ENCODE measurements at regions not wholly inside any gene's neighbourhood (a gene's known extent, or its start where the extent isn't known, plus 50 kb on each side); places are given as distances from the start of the nearest gene placed in this dataset.
"Not testable (repeated sequence)": the region's sequence is repeated elsewhere in the genome, so short reads cannot be mapped to it uniquely, and the experiment has no call there.

- no peak for TF ChIP-seq REST (IDR thresholded peaks at IDR 0.05)
- no peak for TF ChIP-seq JUN (IDR thresholded peaks at IDR 0.05)
- no peak for TF ChIP-seq ZC3H11A (IDR thresholded peaks at IDR 0.05)
These were observed 118.8 kb upstream of the AFDN start (continued) for GRCh38 chr6:167707686-167708500.

- H3K9me3 ChIP-seq, result no peaks in the 10 kb centered on the region
- no peaks in the 10 kb centered on the region for H3K4me1 ChIP-seq
- no peak overlapping the region for H3K4me3 ChIP-seq
- ChIA-PET POLR2A (no interaction called here), CTCF (no interaction called here)
- H3K27ac ChIP-seq, result no peak overlapping the region
- no peak for ATAC-seq
- TF ChIP-seq ZFP36 (IDR thresholded peaks at IDR 0.05; ENCODE audit: borderline replicate concordance, partially characterized antibody), result no peak
- no peak for TF ChIP-seq JUNB (IDR thresholded peaks at IDR 0.05)
- TF ChIP-seq USF2 (IDR thresholded peaks at IDR 0.05), result no peak
- no peak for TF ChIP-seq CEBPB (IDR thresholded peaks at IDR 0.05)
- no peak for TF ChIP-seq POLR2AphosphoS2 (conservative IDR thresholded peaks at IDR 0.05; ENCODE audit: low read length)
- no peak for TF ChIP-seq NFE2L2 (conservative IDR thresholded peaks at IDR 0.05; ENCODE audit: low read length)
- no peak for TF ChIP-seq RFX5 (IDR thresholded peaks at IDR 0.05)
- TF ChIP-seq ZC3H11A (IDR thresholded peaks at IDR 0.05), result no peak
- TF ChIP-seq CHD2 (IDR thresholded peaks at IDR 0.05; ENCODE audit: low read length, partially characterized antibody), result no peak
- TF ChIP-seq RCOR1 (IDR thresholded peaks at IDR 0.05; ENCODE audit: low read depth, low read length), result no peak
- no peak for TF ChIP-seq HOXA7 (CRISPR knock-in tag; IDR thresholded peaks at IDR 0.05)
- no peak for TF ChIP-seq MAFK (IDR thresholded peaks at IDR 0.05; ENCODE audit: partially characterized antibody)
- TF ChIP-seq TP53 (CRISPR knock-in tag; IDR thresholded peaks at IDR 0.05), result no peak
- FAIRE-seq, result no peak
- no peak for DNase-seq (ENCODE audit: low read depth in 1 of 2, low spot score in 1 of 2)
- H3K4me2 ChIP-seq, result no peak overlapping the region
- 59% methylated on average over 14 of the region's 15 CpGs for WGBS (ENCODE audit: missing lambda C conversion rate)
These were observed 118.1 kb upstream of the AFDN start for GRCh38 chr6:167708501-167709094.

GRCh38 chr6:167709196-167709595 is 117.5 kb upstream of the AFDN start:
- H3K4me3 ChIP-seq, result no peak overlapping the region
- no peak for TF ChIP-seq NFE2L2 (conservative IDR thresholded peaks at IDR 0.05; ENCODE audit: low read length)
- TF ChIP-seq NR3C1 (IDR thresholded peaks at IDR 0.05), result no peak
- TF ChIP-seq ZC3H11A (IDR thresholded peaks at IDR 0.05), result no peak
- TF ChIP-seq, protein P1, sequence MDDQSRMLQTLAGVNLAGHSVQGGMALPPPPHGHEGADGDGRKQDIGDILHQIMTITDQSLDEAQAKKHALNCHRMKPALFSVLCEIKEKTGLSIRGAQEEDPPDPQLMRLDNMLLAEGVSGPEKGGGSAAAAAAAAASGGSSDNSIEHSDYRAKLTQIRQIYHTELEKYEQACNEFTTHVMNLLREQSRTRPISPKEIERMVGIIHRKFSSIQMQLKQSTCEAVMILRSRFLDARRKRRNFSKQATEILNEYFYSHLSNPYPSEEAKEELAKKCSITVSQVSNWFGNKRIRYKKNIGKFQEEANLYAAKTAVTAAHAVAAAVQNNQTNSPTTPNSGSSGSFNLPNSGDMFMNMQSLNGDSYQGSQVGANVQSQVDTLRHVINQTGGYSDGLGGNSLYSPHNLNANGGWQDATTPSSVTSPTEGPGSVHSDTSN (IDR thresholded peaks at IDR 0.05), result no peak
- no peak for TF ChIP-seq REST (IDR thresholded peaks at IDR 0.05)
- no peak for TF ChIP-seq EHMT2 (IDR thresholded peaks at IDR 0.05; ENCODE audit: low read depth)
- no peak for TF ChIP-seq ZFP36 (IDR thresholded peaks at IDR 0.05; ENCODE audit: borderline replicate concordance, partially characterized antibody)
- no peak for TF ChIP-seq FOSL2 (IDR thresholded peaks at IDR 0.05)
- no peak for TF ChIP-seq FOSL2 (CRISPR knock-in tag; IDR thresholded peaks at IDR 0.05)
- TF ChIP-seq, protein P2, sequence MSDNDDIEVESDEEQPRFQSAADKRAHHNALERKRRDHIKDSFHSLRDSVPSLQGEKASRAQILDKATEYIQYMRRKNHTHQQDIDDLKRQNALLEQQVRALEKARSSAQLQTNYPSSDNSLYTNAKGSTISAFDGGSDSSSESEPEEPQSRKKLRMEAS (IDR thresholded peaks at IDR 0.05), result no peak
- no peak for TF ChIP-seq CHD2 (IDR thresholded peaks at IDR 0.05; ENCODE audit: low read length, partially characterized antibody)
- TF ChIP-seq HEYL (CRISPR knock-in tag; IDR thresholded peaks at IDR 0.05), result no peak
- no peaks in the 10 kb centered on the region for H3K9me3 ChIP-seq
- POLR2A ChIA-PET, result no interaction called here
- FAIRE-seq (no peak), DNase-seq (ENCODE audit: low read depth in 1 of 2, low spot score in 1 of 2) (no peak), ATAC-seq (no peak)
- H3K4me1 ChIP-seq, result no peaks in the 10 kb centered on the region
- CTCF ChIA-PET, result no interaction called here
- WGBS (ENCODE audit: missing lambda C conversion rate), result 46% methylated on average over 7 of the region's 7 CpGs
- no peak overlapping the region for H3K27ac ChIP-seq
- no peak overlapping the region for H3K4me2 ChIP-seq

GRCh38 chr6:167709776-167710336 is 116.9 kb upstream of the AFDN start:
- H3K4me2 ChIP-seq; CTCF ChIA-PET; H3K27ac ChIP-seq; ATAC-seq; H3K4me1 ChIP-seq; FAIRE-seq; DNase-seq (ENCODE audit: low read depth in 1 of 2, low spot score in 1 of 2); H3K9me3 ChIP-seq; H3K4me3 ChIP-seq; POLR2A ChIA-PET: not testable (repeated sequence)
- 43% methylated on average over 2 of the region's 11 CpGs for WGBS (ENCODE audit: missing lambda C conversion rate)
